Neural cell (in vitro differentiated cells): ENCODE measurements at regions not wholly inside any gene's neighbourhood (a gene's known extent, or its start where the extent isn't known, plus 50 kb on each side); places are given as distances from the start of the nearest gene placed in this dataset.

Experiments
- H2AFZ ChIP-seq: fragments of 200-600, 300-800 bp; sonication (generic), shearing (Covaris generic); 2 replicates; pipeline ENCODE4 v1.6.0; 2014; ENCODE audit warnings: low read depth, mild to moderate bottlenecking, antibody characterized with exemption, low read length, moderate library complexity
- H3F3A ChIP-seq: fragments of 200-600 bp; shearing (Covaris generic); 2 replicates; pipeline ENCODE4 v1.6.1; 2016; ENCODE audit warnings: mild to moderate bottlenecking, moderate library complexity, mixed read lengths, antibody characterized with exemption, low read length; ENCODE audit not compliant: insufficient read depth, poor library complexity, severe bottlenecking
- H3K27ac ChIP-seq: fragments of 200-600, 300-800 bp; sonication (generic), shearing (Covaris generic); 2 replicates; pipeline ENCODE4 v1.5.1; 2014; ENCODE audit warnings: mild to moderate bottlenecking, low read length, moderate library complexity
- H3K27me3 ChIP-seq: fragments of 300-800, 200-600 bp; sonication (generic), shearing (Covaris generic); 2 replicates; pipeline ENCODE4 v1.6.0; 2014; ENCODE audit warnings: mild to moderate bottlenecking, low read depth, low read length, moderate library complexity; ENCODE audit not compliant: insufficient read depth
- H3K36me3 ChIP-seq: fragments of 300-800, 200-600 bp; sonication (generic), shearing (Covaris generic); 2 replicates; pipeline ENCODE4 v1.5.1; 2014; ENCODE audit warnings: mild to moderate bottlenecking, antibody characterized with exemption, low read length, moderate library complexity; ENCODE audit not compliant: insufficient read depth
- H3K4me2 ChIP-seq: fragments of 300-800, 200-600 bp; sonication (generic), shearing (Covaris generic); 2 replicates; pipeline ENCODE4 v1.6.0; 2014; ENCODE audit warnings: mild to moderate bottlenecking, low read length
- H3K4me3 ChIP-seq: fragments of 300-800, 200-600 bp; sonication (generic), shearing (Covaris generic); 2 replicates; pipeline ENCODE4 v1.5.1; 2014; ENCODE audit warnings: mild to moderate bottlenecking, low read length, moderate library complexity
- H3K79me2 ChIP-seq: fragments of 200-600 bp; shearing (Covaris generic); replicated peaks from 2 replicates; pipeline ENCODE4 v1.6.0; 2014; ENCODE audit warnings: mild to moderate bottlenecking, low read length, moderate library complexity; ENCODE audit not compliant: insufficient read depth
- H3K9ac ChIP-seq: fragments of 300-800, 200-600 bp; sonication (generic), shearing (Covaris generic); 2 replicates; pipeline ENCODE4 v1.6.1; 2016; ENCODE audit warnings: mild to moderate bottlenecking, low read length, mixed read lengths
- H3K9me2 ChIP-seq: fragments of 200-600 bp; shearing (Covaris generic); 2 replicates; pipeline ENCODE4 v1.6.1; 2016; ENCODE audit warnings: mild to moderate bottlenecking, low read length, mixed read lengths; ENCODE audit not compliant: insufficient read depth
- H3K9me3 ChIP-seq: fragments of 200-600, 300-800 bp; sonication (generic), shearing (Covaris generic); 2 replicates; pipeline ENCODE4 v1.6.1; 2016; ENCODE audit warnings: mild to moderate bottlenecking, mixed run types, low read length, moderate library complexity, mixed read lengths
- H4K20me1 ChIP-seq: fragments of 200-600 bp; shearing (Covaris generic); 2 replicates; pipeline ENCODE4 v1.6.1; 2016; ENCODE audit warnings: mild to moderate bottlenecking, mixed run types; ENCODE audit not compliant: insufficient read depth
- CTCF ChIP-seq: fragments of 450-650 bp; IDR thresholded peaks from 2 replicates; pipeline ENCODE4 v1.5.1; 2014; ENCODE audit warnings: antibody characterized with exemption, mild to moderate bottlenecking, moderate library complexity; ENCODE audit not compliant: poor library complexity, severe bottlenecking
- EP300 ChIP-seq: fragments of 450-650 bp; conservative IDR thresholded peaks from 2 replicates; pipeline ENCODE4 v1.6.1; 2014; ENCODE audit warnings: antibody characterized with exemption, mild to moderate bottlenecking, moderate library complexity; ENCODE audit not compliant: poor library complexity, severe bottlenecking
- EZH2 ChIP-seq: fragments of 200-600, 300-800 bp; shearing (Covaris generic), sonication (generic); IDR thresholded peaks from 2 replicates; pipeline ENCODE4 v1.6.1; 2014; ENCODE audit warnings: antibody characterized with exemption, low read length, borderline replicate concordance, mild to moderate bottlenecking; ENCODE audit not compliant: insufficient read depth, poor library complexity, severe bottlenecking
- MXI1 ChIP-seq: fragments of 450-650 bp; conservative IDR thresholded peaks from 2 replicates; pipeline ENCODE4 v1.6.1; 2014; ENCODE audit warnings: antibody characterized with exemption, mild to moderate bottlenecking; ENCODE audit not compliant: poor library complexity, severe bottlenecking
- POLR2AphosphoS5 ChIP-seq: IDR thresholded peaks from 2 replicates; pipeline ENCODE4 v1.6.1; 2012
- RAD21 ChIP-seq: fragments of 450-650 bp; conservative IDR thresholded peaks from 2 replicates; pipeline ENCODE4 v1.6.1; 2014; ENCODE audit warnings: antibody characterized with exemption, mild to moderate bottlenecking, moderate library complexity
- REST ChIP-seq: IDR thresholded peaks from 2 replicates; pipeline ENCODE4 v1.6.1; 2012; ENCODE audit warnings: borderline replicate concordance
- SMC3 ChIP-seq: fragments of 450-650 bp; conservative IDR thresholded peaks from 2 replicates; pipeline ENCODE4 v1.6.1; 2014; ENCODE audit warnings: antibody characterized with exemption, mild to moderate bottlenecking, moderate library complexity; ENCODE audit not compliant: poor library complexity
- TAF1 ChIP-seq: IDR thresholded peaks from 2 replicates; pipeline ENCODE4 v1.6.1; 2012; ENCODE audit warnings: low read depth

- H2AFZ ChIP-seq, result no peak overlapping the region
- H3K36me3 ChIP-seq, result no peaks in the 10 kb centered on the region
- H3K27me3 ChIP-seq, result no peaks in the 10 kb centered on the region
- H3K4me2 ChIP-seq, result no peak overlapping the region
- H3K4me3 ChIP-seq, result no peak overlapping the region
- no peak overlapping the region for H3K27ac ChIP-seq
- H3K79me2 ChIP-seq, result no peaks in the 10 kb centered on the region
- TF ChIP-seq POLR2AphosphoS5 (no peak), TAF1 (no peak), SMC3 (no peak), MXI1 (no peak), REST (no peak), CTCF (no peak), EP300 (no peak), RAD21 (no peak), EZH2 (no peak)
- no peak overlapping the region for H3K9ac ChIP-seq
- H3F3A ChIP-seq, result no peaks in the 10 kb centered on the region
- H4K20me1 ChIP-seq, result no peaks in the 10 kb centered on the region
- H3K9me3 ChIP-seq, result no peaks in the 10 kb centered on the region
- H3K9me2 ChIP-seq, result no peaks in the 10 kb centered on the region
Measured at GRCh38 chr16:66289986-66290385, 76.5 kb upstream of the CDH5 start.

- no peaks in the 10 kb centered on the region for H3K9me3 ChIP-seq
- H2AFZ ChIP-seq, result no peak overlapping the region
- no peak overlapping the region for H3K9ac ChIP-seq
Measured at GRCh38 chr16:66289051-66289680, 77.3 kb upstream of the CDH5 start.

More at GRCh38 chr16:66289051-66289680, 77.3 kb upstream of the CDH5 start:
- Histone ChIP-seq H3K4me2 (no peak overlapping the region), H3K9me2 (no peaks in the 10 kb centered on the region), H3K36me3 (no peaks in the 10 kb centered on the region), H3K79me2 (no peaks in the 10 kb centered on the region), H3K27me3 (no peaks in the 10 kb centered on the region), H3K4me3 (no peak overlapping the region), H4K20me1 (no peaks in the 10 kb centered on the region), H3F3A (no peaks in the 10 kb centered on the region), H3K27ac (no peak overlapping the region)
- TF ChIP-seq EZH2, result no peak
- no peak for TF ChIP-seq SMC3
- TF ChIP-seq RAD21, result no peak
- no peak for TF ChIP-seq MXI1
